ENCODE measurements at regions not wholly inside any gene's neighbourhood (a gene's known extent, or its start where the extent isn't known, plus 50 kb on each side); places are given as distances from the start of the nearest gene placed in this dataset.
A peak's percentile ranks its signal among the peaks of the same experiment; 100 is the strongest.

DNA sequence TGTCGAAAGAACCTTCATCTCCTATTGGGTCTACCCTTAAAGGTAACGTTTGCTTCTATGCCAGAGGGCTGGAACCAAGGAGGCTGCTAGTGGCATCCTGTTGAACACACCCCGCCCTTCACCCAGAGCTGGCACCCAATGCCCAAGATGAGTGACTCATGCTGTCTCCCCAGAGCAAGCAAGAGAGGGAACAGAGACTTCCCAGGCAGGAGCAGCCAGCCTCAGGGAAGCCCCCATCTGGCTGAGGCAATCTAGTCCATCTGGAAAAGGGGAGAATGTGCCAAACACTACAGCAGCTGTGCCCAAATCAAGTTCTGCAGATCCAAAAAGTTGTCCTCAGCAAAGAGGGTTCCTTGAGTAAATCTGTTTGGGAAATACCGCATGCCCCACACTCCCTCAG, 91.9 kb upstream of the TP53I11 start:
- peaks cover 29% of the 10 kb centered on the region for H3K4me1 ChIP-seq (ENCODE audit: control insufficient read depth, extremely low read depth, insufficient read depth, low read length)
- TF ChIP-seq EZH2 (IDR thresholded peaks at IDR 0.05; ENCODE audit: low read length) = no peak
- TF ChIP-seq, protein P1, sequence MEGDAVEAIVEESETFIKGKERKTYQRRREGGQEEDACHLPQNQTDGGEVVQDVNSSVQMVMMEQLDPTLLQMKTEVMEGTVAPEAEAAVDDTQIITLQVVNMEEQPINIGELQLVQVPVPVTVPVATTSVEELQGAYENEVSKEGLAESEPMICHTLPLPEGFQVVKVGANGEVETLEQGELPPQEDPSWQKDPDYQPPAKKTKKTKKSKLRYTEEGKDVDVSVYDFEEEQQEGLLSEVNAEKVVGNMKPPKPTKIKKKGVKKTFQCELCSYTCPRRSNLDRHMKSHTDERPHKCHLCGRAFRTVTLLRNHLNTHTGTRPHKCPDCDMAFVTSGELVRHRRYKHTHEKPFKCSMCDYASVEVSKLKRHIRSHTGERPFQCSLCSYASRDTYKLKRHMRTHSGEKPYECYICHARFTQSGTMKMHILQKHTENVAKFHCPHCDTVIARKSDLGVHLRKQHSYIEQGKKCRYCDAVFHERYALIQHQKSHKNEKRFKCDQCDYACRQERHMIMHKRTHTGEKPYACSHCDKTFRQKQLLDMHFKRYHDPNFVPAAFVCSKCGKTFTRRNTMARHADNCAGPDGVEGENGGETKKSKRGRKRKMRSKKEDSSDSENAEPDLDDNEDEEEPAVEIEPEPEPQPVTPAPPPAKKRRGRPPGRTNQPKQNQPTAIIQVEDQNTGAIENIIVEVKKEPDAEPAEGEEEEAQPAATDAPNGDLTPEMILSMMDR (optimal IDR thresholded peaks at IDR 0.05 in 1 of 3, IDR thresholded peaks at IDR 0.05 in 1 of 3, conservative IDR thresholded peaks at IDR 0.05 in 1 of 3; ENCODE audit: extremely low read depth in 1 of 3, insufficient read depth in 2 of 3, low read length in 3 of 3) = no peak
- FAIRE-seq (peak; percentile 77), DNase-seq (ENCODE audit: low read depth, low spot score) (peak; percentile 21)
- H3K9ac ChIP-seq (ENCODE audit: control insufficient read depth, extremely low read depth, insufficient read depth, low read length) = no peak overlapping the region
- no peak overlapping the region for H3K4me3 ChIP-seq (ENCODE audit: control insufficient read depth in 2 of 3, extremely low read depth in 1 of 3, insufficient read depth in 2 of 3, low read depth in 1 of 3, low read length in 3 of 3)
- peaks cover 2% of the 10 kb centered on the region for H3K9me3 ChIP-seq (ENCODE audit: control insufficient read depth, low read depth, low read length)
- no peak overlapping the region for H3K27ac ChIP-seq (ENCODE audit: control insufficient read depth, insufficient read depth, low read length)
- no peaks in the 10 kb centered on the region for H3K9me1 ChIP-seq (ENCODE audit: control insufficient read depth, extremely low read depth, insufficient read depth, low read length)
- no peaks in the 10 kb centered on the region for H4K20me1 ChIP-seq (ENCODE audit: control insufficient read depth, extremely low read depth, insufficient read depth, low read length)
- H3K79me2 ChIP-seq (ENCODE audit: control insufficient read depth, insufficient read depth, low read length) = no peaks in the 10 kb centered on the region
- H3K27me3 ChIP-seq (ENCODE audit: control insufficient read depth, extremely low read depth, insufficient read depth, low read length) = no peaks in the 10 kb centered on the region
- H3K36me3 ChIP-seq (ENCODE audit: control insufficient read depth in 2 of 2, extremely low read depth in 1 of 2, insufficient read depth in 2 of 2, low read length in 2 of 2) = no peaks in the 10 kb centered on the region
- peak overlapping the region; percentile 12 for H3K4me2 ChIP-seq (ENCODE audit: control insufficient read depth, extremely low read depth, insufficient read depth, low read depth, low read length)
- dilution Hi-C loops (cut with MboI; ENCODE audit: extremely low pct_ligation_motif_present, low sequenced_read_pairs) = no loop called here
- H2AFZ ChIP-seq (ENCODE audit: control insufficient read depth, low read length) = no peak overlapping the region

DNA sequence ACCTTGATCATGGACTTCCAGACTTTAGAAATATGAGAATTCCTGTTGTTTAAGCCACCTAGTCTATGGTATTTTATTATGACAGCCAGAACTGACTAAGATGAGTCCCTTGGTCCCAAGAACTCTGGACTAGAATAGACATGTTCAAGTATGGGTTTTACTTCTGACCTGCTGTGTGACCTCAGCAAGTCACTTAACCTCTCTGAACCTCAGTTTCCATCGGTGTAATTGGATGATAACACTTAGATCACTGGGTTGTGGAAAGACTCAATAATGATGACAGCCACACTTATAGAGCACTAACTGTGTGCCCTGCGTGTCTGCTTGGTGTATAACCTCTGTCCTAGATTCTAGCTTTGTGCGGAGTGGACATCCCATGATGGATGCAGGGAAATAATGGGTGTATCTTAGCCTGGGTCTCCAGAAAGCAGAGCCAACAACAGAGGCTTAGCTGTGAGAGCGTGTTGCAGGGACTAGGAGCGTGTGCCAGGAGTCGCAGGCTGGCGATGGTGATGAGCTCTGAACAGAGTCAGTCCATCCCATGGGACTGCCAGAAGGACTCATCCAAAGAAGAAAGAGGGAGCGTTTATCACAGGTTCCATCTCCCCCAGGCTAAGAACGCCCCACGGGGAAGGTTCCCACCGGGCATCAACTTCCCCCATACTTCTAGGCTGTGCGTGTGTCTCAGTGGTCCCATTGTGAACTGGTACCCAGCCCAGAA, 93.2 kb upstream of the TP53I11 start:
- no peak for FAIRE-seq
- no peaks in the 10 kb centered on the region for H3K9me1 ChIP-seq (ENCODE audit: control insufficient read depth, extremely low read depth, insufficient read depth, low read length)
- H4K20me1 ChIP-seq (ENCODE audit: control insufficient read depth, extremely low read depth, insufficient read depth, low read length) = no peaks in the 10 kb centered on the region
- H3K9me3 ChIP-seq (ENCODE audit: control insufficient read depth, low read depth, low read length) = peaks cover 2% of the 10 kb centered on the region
- TF ChIP-seq, protein P1 (optimal IDR thresholded peaks at IDR 0.05 in 1 of 3, IDR thresholded peaks at IDR 0.05 in 1 of 3, conservative IDR thresholded peaks at IDR 0.05 in 1 of 3; ENCODE audit: extremely low read depth in 1 of 3, insufficient read depth in 2 of 3, low read length in 3 of 3) = no peak
- no peak for TF ChIP-seq EZH2 (IDR thresholded peaks at IDR 0.05; ENCODE audit: low read length)
- H2AFZ ChIP-seq (ENCODE audit: control insufficient read depth, low read length) = no peak overlapping the region
- H3K4me3 ChIP-seq (ENCODE audit: control insufficient read depth in 2 of 3, extremely low read depth in 1 of 3, insufficient read depth in 2 of 3, low read depth in 1 of 3, low read length in 3 of 3) = no peak overlapping the region
- no peak overlapping the region for H3K9ac ChIP-seq (ENCODE audit: control insufficient read depth, extremely low read depth, insufficient read depth, low read length)
- DNase-seq (ENCODE audit: low read depth, low spot score) = no peak
- dilution Hi-C loops (cut with MboI; ENCODE audit: extremely low pct_ligation_motif_present, low sequenced_read_pairs) = no loop called here
- H3K36me3 ChIP-seq (ENCODE audit: control insufficient read depth in 2 of 2, extremely low read depth in 1 of 2, insufficient read depth in 2 of 2, low read length in 2 of 2) = no peaks in the 10 kb centered on the region
- H3K27ac ChIP-seq (ENCODE audit: control insufficient read depth, insufficient read depth, low read length) = no peak overlapping the region
- H3K27me3 ChIP-seq (ENCODE audit: control insufficient read depth, extremely low read depth, insufficient read depth, low read length) = no peaks in the 10 kb centered on the region
- no peaks in the 10 kb centered on the region for H3K79me2 ChIP-seq (ENCODE audit: control insufficient read depth, insufficient read depth, low read length)
- no peak overlapping the region for H3K4me2 ChIP-seq (ENCODE audit: control insufficient read depth, extremely low read depth, insufficient read depth, low read depth, low read length)
- H3K4me1 ChIP-seq (ENCODE audit: control insufficient read depth, extremely low read depth, insufficient read depth, low read length) = peaks cover 29% of the 10 kb centered on the region
